Type B pancreatic cell (in vitro differentiated cells): ENCODE measurements at regions not wholly inside any gene's neighbourhood (a gene's known extent, or its start where the extent isn't known, plus 50 kb on each side); places are given as distances from the start of the nearest gene placed in this dataset.

Experiments
- DNase-seq: peaks from one replicate; pipeline ENCODE4 v3.0.0; 2021; ENCODE audit warnings: mixed read lengths; ENCODE audit not compliant: unreplicated experiment; ENCODE audit errors: extremely low spot score
- H3K27ac Mint-ChIP-seq: 2 replicates; pipeline ENCODE4 v1.8.0; 2021; ENCODE audit warnings: mild to moderate bottlenecking, mixed read lengths
- H3K27me3 Mint-ChIP-seq: 2 replicates; pipeline ENCODE4 v1.8.0; 2021; ENCODE audit warnings: mixed read lengths
- H3K36me3 Mint-ChIP-seq: 2 replicates; pipeline ENCODE4 v1.8.0; 2021; ENCODE audit warnings: mixed read lengths
- H3K4me1 Mint-ChIP-seq: one replicate; pipeline ENCODE4 v1.8.0; 2021; ENCODE audit warnings: mixed read lengths; ENCODE audit not compliant: unreplicated experiment
- H3K4me3 Mint-ChIP-seq: 2 replicates; pipeline ENCODE4 v1.8.0; 2021; ENCODE audit warnings: mild to moderate bottlenecking, mixed read lengths
- H3K9me3 Mint-ChIP-seq: 2 replicates; pipeline ENCODE4 v1.8.0; 2021; ENCODE audit warnings: mixed read lengths
- TF ChIP-seq, protein P1 (sequence below): fragments of 200-600 bp; sonication (generic); conservative IDR thresholded peaks from 2 replicates; pipeline ENCODE4 v1.5.0; 2021; ENCODE audit warnings: antibody characterized with exemption, mild to moderate bottlenecking

- Mint-ChIP-seq H3K4me3 (no peak overlapping the region), H3K36me3 (no peaks in the 10 kb centered on the region), H3K4me1 (no peaks in the 10 kb centered on the region), H3K27ac (no peak overlapping the region), H3K27me3 (peaks cover 3% of the 10 kb centered on the region), H3K9me3 (no peaks in the 10 kb centered on the region)
- TF ChIP-seq, protein P1, sequence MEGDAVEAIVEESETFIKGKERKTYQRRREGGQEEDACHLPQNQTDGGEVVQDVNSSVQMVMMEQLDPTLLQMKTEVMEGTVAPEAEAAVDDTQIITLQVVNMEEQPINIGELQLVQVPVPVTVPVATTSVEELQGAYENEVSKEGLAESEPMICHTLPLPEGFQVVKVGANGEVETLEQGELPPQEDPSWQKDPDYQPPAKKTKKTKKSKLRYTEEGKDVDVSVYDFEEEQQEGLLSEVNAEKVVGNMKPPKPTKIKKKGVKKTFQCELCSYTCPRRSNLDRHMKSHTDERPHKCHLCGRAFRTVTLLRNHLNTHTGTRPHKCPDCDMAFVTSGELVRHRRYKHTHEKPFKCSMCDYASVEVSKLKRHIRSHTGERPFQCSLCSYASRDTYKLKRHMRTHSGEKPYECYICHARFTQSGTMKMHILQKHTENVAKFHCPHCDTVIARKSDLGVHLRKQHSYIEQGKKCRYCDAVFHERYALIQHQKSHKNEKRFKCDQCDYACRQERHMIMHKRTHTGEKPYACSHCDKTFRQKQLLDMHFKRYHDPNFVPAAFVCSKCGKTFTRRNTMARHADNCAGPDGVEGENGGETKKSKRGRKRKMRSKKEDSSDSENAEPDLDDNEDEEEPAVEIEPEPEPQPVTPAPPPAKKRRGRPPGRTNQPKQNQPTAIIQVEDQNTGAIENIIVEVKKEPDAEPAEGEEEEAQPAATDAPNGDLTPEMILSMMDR = no peak
- DNase-seq = no peak
These were observed 90.0 kb upstream of the SV2C start for GRCh38 chr5:75993183-75993582.

DNA sequence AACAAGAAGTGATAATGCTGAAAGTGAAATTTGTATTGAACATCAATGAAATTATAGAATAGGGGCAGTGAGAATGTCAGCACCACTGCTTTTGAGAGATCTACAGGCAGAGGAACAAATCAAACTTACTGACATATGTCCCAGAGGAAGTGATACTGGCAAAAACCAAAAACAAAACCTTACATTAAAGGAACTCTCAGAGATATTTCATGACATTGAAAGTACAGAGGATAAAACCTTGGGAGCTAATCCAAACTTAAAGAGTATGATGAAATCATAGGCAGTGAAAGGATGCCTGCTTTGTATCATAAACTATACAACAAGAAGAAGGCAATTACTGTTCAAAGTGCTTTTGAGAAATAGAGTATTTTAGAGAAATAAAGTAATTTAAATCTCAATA lies 90.4 kb upstream of the SV2C start:
- TF ChIP-seq, protein P1 = no peak
- Mint-ChIP-seq H3K27ac (no peak overlapping the region), H3K9me3 (no peaks in the 10 kb centered on the region), H3K36me3 (no peaks in the 10 kb centered on the region), H3K4me1 (no peaks in the 10 kb centered on the region), H3K4me3 (no peak overlapping the region), H3K27me3 (peaks cover 3% of the 10 kb centered on the region)
- DNase-seq = no peak

DNA sequence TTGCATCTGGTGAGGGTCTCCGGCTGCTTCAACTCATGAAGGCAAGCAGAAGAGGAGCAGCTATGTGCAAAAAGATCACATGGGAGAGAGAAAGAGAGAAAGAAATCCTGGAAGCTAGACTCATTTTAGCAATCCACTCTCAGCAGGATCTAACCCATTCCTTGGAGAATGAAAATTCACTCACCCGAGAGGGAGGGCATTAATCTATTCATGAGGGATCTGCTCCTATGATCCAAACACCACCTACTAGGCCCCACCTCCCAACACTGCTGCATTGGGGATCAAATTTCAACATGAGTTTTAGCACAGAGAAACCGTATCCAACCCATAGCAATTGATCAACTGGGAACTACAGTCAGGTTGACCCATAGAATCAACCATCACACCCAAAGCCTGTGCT lies 98.1 kb upstream of the SV2C start:
- Mint-ChIP-seq H3K4me3 (no peak overlapping the region), H3K36me3 (no peaks in the 10 kb centered on the region)
- DNase-seq = no peak

GRCh38 chr5:75975496-75975895 lies 107.7 kb upstream of the SV2C start:
- Mint-ChIP-seq H3K9me3 (no peaks in the 10 kb centered on the region), H3K4me1 (no peaks in the 10 kb centered on the region), H3K4me3 (no peak overlapping the region), H3K27ac (no peak overlapping the region), H3K27me3 (peaks cover 27% of the 10 kb centered on the region), H3K36me3 (no peaks in the 10 kb centered on the region)
- no peak for DNase-seq
- TF ChIP-seq, protein P1 = no peak

More for the DNA sequence above, 98.1 kb upstream of the SV2C start:
- TF ChIP-seq, protein P1 = no peak
- H3K9me3 Mint-ChIP-seq = no peaks in the 10 kb centered on the region
- H3K4me1 Mint-ChIP-seq = no peaks in the 10 kb centered on the region
- peaks cover 16% of the 10 kb centered on the region for H3K27me3 Mint-ChIP-seq
- no peak overlapping the region for H3K27ac Mint-ChIP-seq

- DNase-seq = no peak
- no peaks in the 10 kb centered on the region for H3K4me1 Mint-ChIP-seq
- no peaks in the 10 kb centered on the region for H3K9me3 Mint-ChIP-seq
- H3K27ac Mint-ChIP-seq = no peak overlapping the region
- TF ChIP-seq, protein P1 = no peak
- no peaks in the 10 kb centered on the region for H3K36me3 Mint-ChIP-seq
- no peak overlapping the region for H3K4me3 Mint-ChIP-seq
- H3K27me3 Mint-ChIP-seq = peaks cover 18% of the 10 kb centered on the region
These were observed 117.9 kb upstream of the SV2C start for GRCh38 chr5:75965292-75965691.

- TF ChIP-seq, protein P1 = no peak
- Mint-ChIP-seq H3K27ac (no peak overlapping the region), H3K4me1 (no peaks in the 10 kb centered on the region), H3K4me3 (no peak overlapping the region), H3K36me3 (no peaks in the 10 kb centered on the region), H3K27me3 (peaks cover 23% of the 10 kb centered on the region), H3K9me3 (no peaks in the 10 kb centered on the region)
- DNase-seq = no peak
These were observed 119.2 kb upstream of the SV2C start for GRCh38 chr5:75964008-75964407.
